HAP-1 (cell line): ENCODE measurements at regions not wholly inside any gene's neighbourhood (a gene's known extent, or its start where the extent isn't known, plus 50 kb on each side); places are given as distances from the start of the nearest gene placed in this dataset.

Experiments
- DNase-seq, 2 experiments: peaks; one replicate each; pipeline ENCODE4 v3.0.0-alpha.2; 2016 to 2020; ENCODE audit warnings: low spot score in 2 of 2
- H3K27me3 ChIP-seq: fragments of 250-450 bp; sonication (Bioruptor Pico); 2 replicates; pipeline ENCODE4 v1.5.1; 2020; ENCODE audit warnings: low read depth, mild to moderate bottlenecking, moderate library complexity
- H3K36me3 ChIP-seq: fragments of 250-450 bp; sonication (Bioruptor Pico); replicated peaks from 2 replicates; pipeline ENCODE4 v1.5.1; 2020; ENCODE audit warnings: mild to moderate bottlenecking
- H3K4me1 ChIP-seq: fragments of 250-450 bp; sonication (Bioruptor Pico); 2 replicates; pipeline ENCODE4 v1.5.1; 2020; ENCODE audit warnings: mild to moderate bottlenecking
- H3K4me3 ChIP-seq: fragments of 250-450 bp; sonication (Bioruptor Pico); 2 replicates; pipeline ENCODE4 v1.5.1; 2020; ENCODE audit warnings: mild to moderate bottlenecking, moderate library complexity
- H3K9me3 ChIP-seq: fragments of 250-450 bp; sonication (Bioruptor Pico); 2 replicates; pipeline ENCODE4 v1.5.1; 2020; ENCODE audit warnings: mild to moderate bottlenecking, moderate library complexity
- in situ Hi-C: fragments of 300-500 bp; cut with MboI; formaldehyde crosslinking; loops from 3 replicates; pipeline ENCODE4 v1.14.3; 2020; ENCODE audit warnings: low sequenced_read_pairs, inconsistent platforms, mixed read lengths

DNA sequence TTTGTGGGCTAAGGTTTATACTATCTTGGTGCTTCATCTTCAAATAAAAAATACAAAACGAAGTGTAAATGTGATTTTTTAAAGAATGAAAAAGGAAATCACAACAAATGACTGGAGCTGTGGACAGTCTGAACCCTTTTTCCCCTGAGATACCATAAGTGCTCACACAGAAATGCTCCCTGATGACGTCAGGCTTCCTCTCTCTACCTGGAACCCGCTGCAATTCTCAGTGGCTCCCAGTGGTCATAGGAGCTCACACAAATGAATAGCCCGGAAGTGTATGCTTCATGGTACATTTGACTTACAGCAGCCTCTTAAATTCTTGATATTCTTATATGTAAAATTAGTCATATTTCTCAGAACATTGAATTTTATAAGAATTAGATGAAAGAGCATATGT, 249.7 kb upstream of the GYPC start:
- Histone ChIP-seq H3K36me3 (no peaks in the 10 kb centered on the region), H3K27me3 (no peaks in the 10 kb centered on the region), H3K4me1 (no peaks in the 10 kb centered on the region), H3K9me3 (no peaks in the 10 kb centered on the region), H3K4me3 (no peak overlapping the region)
- in situ Hi-C loops, result no loop called here
- no peak for DNase-seq

DNA sequence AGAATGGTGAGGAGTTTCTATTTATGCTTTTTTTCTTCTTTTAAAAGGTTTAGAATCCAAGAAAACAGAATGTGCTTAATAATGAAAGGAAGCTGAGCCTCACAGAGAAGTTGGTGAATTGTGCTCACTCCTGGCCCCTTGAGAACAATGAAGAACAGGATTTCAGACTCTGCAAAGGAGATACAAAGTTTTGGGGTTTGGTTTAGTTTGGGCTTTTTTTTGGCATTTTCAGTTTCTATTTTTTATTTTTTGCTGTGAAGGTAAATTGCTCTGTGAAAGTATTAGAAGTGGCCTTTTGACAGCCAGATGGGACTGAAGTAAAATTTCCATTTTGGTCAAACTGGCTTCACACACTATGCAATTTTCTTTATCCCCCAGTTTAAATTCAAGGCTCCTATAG, 247.3 kb upstream of the GYPC start:
- Histone ChIP-seq H3K4me1 (no peaks in the 10 kb centered on the region), H3K9me3 (no peaks in the 10 kb centered on the region), H3K4me3 (no peak overlapping the region), H3K27me3 (no peaks in the 10 kb centered on the region), H3K36me3 (no peaks in the 10 kb centered on the region)
- DNase-seq, result no peak
- in situ Hi-C loops, result no loop called here

DNA sequence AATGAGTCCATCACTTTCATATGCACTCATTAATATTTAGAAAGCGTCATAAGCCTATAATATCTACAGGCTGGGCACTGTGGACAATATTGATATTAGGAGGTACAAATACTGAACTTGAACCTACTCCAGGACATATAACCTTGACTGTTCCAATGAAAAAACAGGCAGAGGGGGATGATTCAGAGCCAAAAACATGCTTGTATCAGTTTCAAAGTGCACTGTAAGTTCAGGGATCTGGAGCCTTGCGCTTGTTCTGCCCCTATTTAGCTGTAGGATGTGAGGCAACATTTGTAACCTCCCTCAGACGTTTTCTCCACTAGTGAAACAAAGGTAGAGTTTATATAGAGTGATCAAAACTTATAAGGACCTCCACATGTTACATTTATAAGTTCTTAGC, 246.1 kb upstream of the GYPC start:
- no peak overlapping the region for H3K4me3 ChIP-seq
- DNase-seq, result no peak
- no peaks in the 10 kb centered on the region for H3K36me3 ChIP-seq
- in situ Hi-C loops, result no loop called here
- H3K9me3 ChIP-seq, result no peaks in the 10 kb centered on the region
- no peaks in the 10 kb centered on the region for H3K27me3 ChIP-seq
- H3K4me1 ChIP-seq, result no peaks in the 10 kb centered on the region

DNA sequence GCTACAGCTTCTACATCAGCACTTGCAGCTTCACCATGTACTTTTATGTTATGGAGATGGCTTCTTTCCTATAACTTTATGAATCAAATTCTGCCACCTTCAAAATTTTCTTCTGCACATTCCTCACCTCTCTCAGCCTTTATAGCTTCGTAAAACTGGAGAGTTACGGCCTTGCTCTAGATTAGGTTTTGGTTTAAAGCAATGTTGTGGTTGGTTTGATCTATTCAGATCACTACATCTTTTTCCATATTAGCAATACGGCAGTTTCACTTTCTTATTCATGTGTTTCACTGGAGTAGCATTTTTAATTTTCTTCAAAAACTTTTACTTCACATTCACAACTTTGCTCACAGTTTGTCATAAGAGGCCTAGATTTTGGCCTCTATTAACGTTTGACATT, 242.9 kb upstream of the GYPC start:
- Histone ChIP-seq H3K4me3 (no peak overlapping the region), H3K9me3 (no peaks in the 10 kb centered on the region), H3K36me3 (no peaks in the 10 kb centered on the region), H3K4me1 (no peaks in the 10 kb centered on the region), H3K27me3 (no peaks in the 10 kb centered on the region)
- in situ Hi-C loops, result no loop called here
- DNase-seq, result no peak

DNA sequence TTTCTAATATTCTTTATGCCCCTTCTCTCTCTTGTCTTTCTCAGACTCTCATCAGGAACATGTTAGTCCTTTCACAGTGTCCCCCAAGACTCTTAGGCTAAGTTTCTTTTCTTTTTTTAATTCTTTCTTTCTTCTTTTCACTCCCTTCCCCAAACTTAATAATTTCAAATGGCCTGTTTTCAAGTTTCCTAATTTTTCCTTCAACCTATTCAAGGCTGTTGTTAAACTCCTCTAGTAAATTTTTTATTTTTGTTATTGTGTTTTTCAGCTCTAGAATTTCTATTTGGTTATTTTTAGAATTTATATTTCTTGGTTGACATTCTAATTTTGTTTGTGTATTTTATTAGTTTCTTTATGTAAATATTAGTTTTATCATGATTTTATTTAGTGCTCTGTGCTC, 236.6 kb upstream of the GYPC start:
- no peaks in the 10 kb centered on the region for H3K9me3 ChIP-seq
- DNase-seq, result no peak
- H3K4me3 ChIP-seq, result no peak overlapping the region
- no peaks in the 10 kb centered on the region for H3K27me3 ChIP-seq
- in situ Hi-C loops, result no loop called here
- H3K4me1 ChIP-seq, result no peaks in the 10 kb centered on the region
- H3K36me3 ChIP-seq, result no peaks in the 10 kb centered on the region

DNA sequence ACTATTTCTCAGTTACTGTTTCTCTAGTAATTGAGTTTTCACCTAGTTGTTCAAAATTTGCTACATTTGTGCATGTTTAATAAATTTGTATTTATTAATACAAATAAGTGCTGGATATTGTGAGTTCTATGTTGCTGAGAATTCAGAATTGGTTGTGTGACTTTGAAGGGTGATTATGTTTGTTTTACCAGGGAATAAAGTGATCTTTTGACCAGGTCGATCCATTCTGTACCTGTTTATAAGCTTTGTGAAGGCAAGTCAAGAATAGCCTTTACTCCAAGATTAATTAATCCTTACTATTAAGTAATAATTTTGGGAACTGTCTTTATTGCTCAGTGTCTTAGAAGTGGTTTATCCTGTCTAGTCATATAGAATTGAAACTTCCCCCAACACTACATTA, 230.0 kb upstream of the GYPC start:
- H3K36me3 ChIP-seq, result no peaks in the 10 kb centered on the region
- no peak for DNase-seq
- no peak overlapping the region for H3K4me3 ChIP-seq
- in situ Hi-C loops, result no loop called here
- no peaks in the 10 kb centered on the region for H3K4me1 ChIP-seq
- H3K27me3 ChIP-seq, result no peaks in the 10 kb centered on the region
- H3K9me3 ChIP-seq, result no peaks in the 10 kb centered on the region

DNA sequence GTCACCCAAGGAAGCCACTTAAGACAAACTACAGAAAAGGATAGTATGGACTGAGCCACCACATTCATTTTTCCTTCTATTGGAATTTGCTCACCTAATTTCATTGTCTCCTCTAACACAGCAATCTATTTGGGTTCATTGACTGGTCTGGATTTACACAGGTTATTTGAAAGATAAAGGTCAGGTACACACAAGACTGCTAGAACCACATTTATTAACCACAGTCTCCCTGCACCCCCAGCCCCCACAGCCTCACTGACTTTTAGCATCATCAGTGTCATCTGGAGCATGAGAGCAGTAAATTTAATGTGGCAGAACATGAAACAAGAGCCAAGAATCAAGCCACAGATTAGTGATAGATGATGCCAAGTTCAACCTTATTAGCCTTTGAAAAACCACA, 226.9 kb upstream of the GYPC start:
- in situ Hi-C loops, result no loop called here
- H3K9me3 ChIP-seq, result no peaks in the 10 kb centered on the region
- H3K4me1 ChIP-seq, result no peaks in the 10 kb centered on the region
- H3K36me3 ChIP-seq, result no peaks in the 10 kb centered on the region
- no peak overlapping the region for H3K4me3 ChIP-seq
- no peak for DNase-seq
- no peaks in the 10 kb centered on the region for H3K27me3 ChIP-seq

DNA sequence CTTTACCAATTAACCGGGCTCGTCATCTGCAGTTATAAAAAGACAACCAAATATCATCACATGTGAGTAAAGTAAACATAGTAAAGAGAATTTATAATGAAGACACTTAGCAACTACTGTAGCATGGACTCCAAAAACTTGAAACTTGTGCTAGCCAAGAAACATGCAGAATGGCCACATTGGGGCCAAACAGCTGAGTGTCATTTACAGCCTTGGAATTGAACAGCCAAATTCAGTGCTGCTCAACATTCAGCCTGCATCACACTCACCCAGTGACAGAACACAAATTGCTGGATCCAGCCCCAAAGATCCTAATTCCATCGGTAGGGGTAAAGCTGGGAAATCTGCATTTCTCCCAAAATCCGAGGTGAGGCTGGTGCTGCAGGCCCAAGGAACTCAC, 224.8 kb upstream of the GYPC start:
- in situ Hi-C loops, result no loop called here
- Histone ChIP-seq H3K36me3 (no peaks in the 10 kb centered on the region), H3K9me3 (no peaks in the 10 kb centered on the region), H3K4me3 (no peak overlapping the region), H3K4me1 (no peaks in the 10 kb centered on the region), H3K27me3 (no peaks in the 10 kb centered on the region)
- DNase-seq, result no peak

DNA sequence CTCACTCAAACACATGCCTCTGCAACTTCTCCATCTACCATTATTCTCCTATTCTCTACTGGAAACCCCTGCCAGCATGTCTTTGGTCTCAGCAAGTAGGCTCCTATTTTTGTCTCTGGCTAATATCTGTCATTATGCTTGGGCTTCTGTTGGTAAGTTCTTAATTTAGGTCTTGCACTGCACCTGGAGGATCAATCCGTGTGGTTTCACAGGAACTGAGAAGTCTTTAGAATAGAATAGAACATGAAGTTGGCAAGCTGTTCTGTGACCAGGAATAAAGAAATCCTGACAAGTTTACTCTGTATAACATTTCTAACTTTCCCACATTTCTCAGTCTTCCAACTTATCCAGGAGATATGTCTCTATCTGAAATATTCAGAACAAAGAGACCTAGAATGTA, 219.5 kb upstream of the GYPC start:
- DNase-seq, result no peak
- no peaks in the 10 kb centered on the region for H3K4me1 ChIP-seq
- in situ Hi-C loops, result no loop called here
- no peaks in the 10 kb centered on the region for H3K36me3 ChIP-seq
- H3K27me3 ChIP-seq, result no peaks in the 10 kb centered on the region
- no peak overlapping the region for H3K4me3 ChIP-seq
- H3K9me3 ChIP-seq, result no peaks in the 10 kb centered on the region

DNA sequence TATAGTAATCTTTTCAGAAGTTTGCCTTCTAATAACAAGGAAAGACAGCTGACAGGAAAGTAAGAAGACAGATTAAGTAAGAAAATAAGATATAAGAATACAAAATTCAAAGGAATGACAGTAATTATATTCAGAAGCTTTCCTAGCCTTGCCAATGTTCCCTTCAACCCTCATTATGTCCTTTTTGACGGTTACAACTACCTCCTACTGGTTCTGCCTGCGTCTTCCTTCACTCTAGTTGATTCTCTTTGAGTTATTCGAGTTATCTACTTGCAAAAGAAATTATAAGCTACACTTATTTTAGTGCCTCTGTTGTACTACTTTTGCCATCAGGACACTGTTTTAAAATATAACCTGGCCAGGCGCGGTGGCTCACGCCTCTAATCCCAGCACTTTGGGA, 218.9 kb upstream of the GYPC start:
- Histone ChIP-seq H3K4me1 (no peaks in the 10 kb centered on the region), H3K27me3 (no peaks in the 10 kb centered on the region)
- in situ Hi-C loops, result no loop called here

DNA sequence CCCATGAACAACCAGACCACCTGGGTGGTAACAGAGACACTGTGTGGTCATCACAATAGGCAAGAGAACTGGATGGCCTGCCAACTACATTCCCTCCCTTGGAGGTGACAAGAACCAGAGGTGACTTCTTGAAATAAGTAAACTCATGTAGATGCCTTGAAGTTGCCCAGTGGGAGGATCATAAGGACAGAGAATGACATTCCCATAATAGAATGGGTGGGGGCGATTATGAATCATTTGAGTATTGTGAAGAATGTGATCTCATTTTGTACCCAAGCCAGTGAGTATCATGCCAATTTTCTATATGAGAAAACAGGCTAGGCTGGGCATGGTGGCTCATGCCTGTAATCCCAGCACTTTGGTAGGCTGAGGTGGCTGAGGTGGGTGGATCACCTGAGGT, 211.4 kb upstream of the GYPC start:
- no peak overlapping the region for H3K4me3 ChIP-seq
- no peak for DNase-seq
- H3K4me1 ChIP-seq, result no peaks in the 10 kb centered on the region
- H3K27me3 ChIP-seq, result no peaks in the 10 kb centered on the region
- no peaks in the 10 kb centered on the region for H3K36me3 ChIP-seq
- in situ Hi-C loops, result no loop called here
- H3K9me3 ChIP-seq, result no peaks in the 10 kb centered on the region

More for the DNA sequence above, 218.9 kb upstream of the GYPC start:
- H3K4me3 ChIP-seq, result no peak overlapping the region
- H3K36me3 ChIP-seq, result no peaks in the 10 kb centered on the region
- no peak for DNase-seq
- no peaks in the 10 kb centered on the region for H3K9me3 ChIP-seq

DNA sequence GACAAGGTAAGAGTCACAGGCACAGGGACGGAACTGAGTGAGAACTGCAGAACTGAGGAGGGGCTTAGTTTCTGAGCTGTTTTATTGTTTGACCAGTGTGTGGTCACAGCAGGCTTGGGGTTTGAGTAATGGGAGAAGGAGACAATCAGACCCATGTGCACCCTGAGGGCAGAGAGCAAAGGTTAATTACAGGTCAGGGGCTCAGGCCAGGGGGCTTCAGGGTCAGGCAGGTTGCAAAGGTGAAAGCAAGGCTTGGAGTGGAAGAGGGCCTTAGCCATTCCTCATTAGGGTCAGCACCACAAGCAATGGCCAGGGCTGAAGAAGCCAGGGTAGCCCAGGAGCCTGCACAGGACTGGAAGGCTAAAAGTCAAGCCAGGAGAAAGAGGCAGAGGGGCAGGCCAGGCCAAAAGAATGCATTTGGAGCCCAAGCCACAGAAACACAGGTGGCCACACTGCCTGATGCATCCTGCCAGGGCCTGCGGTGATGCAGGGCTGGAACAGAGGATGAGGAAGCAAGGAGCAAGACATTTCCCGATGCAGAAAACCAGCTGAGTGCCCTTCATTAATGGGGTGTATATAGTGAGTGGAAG, 209.8 kb upstream of the GYPC start:
- H3K4me3 ChIP-seq, result no peak overlapping the region
- no peaks in the 10 kb centered on the region for H3K9me3 ChIP-seq
- H3K27me3 ChIP-seq, result no peaks in the 10 kb centered on the region
- no peak for DNase-seq
- H3K4me1 ChIP-seq, result no peaks in the 10 kb centered on the region
- no peaks in the 10 kb centered on the region for H3K36me3 ChIP-seq
- in situ Hi-C loops, result no loop called here

DNA sequence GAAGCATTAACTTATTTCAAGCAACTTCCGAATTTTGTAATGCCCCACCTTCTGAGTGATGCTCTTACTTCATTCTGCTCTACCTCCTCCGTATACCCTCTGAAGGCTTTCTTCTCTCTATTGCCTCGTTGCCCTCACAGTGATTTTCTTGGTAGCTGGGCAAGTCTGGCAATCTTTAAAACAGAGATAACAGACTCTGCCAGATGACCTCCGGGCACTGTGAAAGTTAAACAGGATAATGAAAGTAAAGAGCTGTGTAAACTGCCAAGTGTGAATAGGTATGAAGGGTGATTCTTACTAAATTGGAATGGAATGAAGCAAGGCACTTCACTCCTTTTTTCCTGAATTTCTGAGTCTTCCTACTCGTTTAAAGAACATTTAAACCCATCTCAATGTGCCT, 207.3 kb upstream of the GYPC start:
- in situ Hi-C loops, result no loop called here
- Histone ChIP-seq H3K9me3 (no peaks in the 10 kb centered on the region), H3K36me3 (no peaks in the 10 kb centered on the region), H3K4me1 (no peaks in the 10 kb centered on the region), H3K27me3 (no peaks in the 10 kb centered on the region), H3K4me3 (no peak overlapping the region)
- no peak for DNase-seq

DNA sequence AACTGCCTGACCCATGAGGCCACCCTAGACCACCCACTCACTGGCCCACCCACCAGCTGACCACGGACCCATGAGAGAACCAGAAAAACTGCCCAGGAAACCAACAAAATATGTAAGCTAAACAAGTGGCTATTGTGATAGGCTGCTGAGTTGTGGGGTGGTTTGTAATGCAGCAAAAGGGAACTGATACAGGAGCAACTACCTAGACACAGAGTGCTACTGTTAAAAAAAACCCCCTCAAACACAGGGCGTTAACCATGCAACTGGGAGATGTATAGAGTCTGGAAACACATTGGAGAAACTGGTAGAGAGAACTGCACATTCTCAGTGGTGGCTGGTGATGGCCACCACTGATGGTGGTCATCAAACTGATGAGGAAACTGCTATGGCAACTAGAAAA, 206.3 kb upstream of the GYPC start:
- Histone ChIP-seq H3K36me3 (no peaks in the 10 kb centered on the region), H3K4me1 (no peaks in the 10 kb centered on the region), H3K4me3 (no peak overlapping the region), H3K27me3 (no peaks in the 10 kb centered on the region), H3K9me3 (no peaks in the 10 kb centered on the region)
- in situ Hi-C loops, result no loop called here
- no peak for DNase-seq

DNA sequence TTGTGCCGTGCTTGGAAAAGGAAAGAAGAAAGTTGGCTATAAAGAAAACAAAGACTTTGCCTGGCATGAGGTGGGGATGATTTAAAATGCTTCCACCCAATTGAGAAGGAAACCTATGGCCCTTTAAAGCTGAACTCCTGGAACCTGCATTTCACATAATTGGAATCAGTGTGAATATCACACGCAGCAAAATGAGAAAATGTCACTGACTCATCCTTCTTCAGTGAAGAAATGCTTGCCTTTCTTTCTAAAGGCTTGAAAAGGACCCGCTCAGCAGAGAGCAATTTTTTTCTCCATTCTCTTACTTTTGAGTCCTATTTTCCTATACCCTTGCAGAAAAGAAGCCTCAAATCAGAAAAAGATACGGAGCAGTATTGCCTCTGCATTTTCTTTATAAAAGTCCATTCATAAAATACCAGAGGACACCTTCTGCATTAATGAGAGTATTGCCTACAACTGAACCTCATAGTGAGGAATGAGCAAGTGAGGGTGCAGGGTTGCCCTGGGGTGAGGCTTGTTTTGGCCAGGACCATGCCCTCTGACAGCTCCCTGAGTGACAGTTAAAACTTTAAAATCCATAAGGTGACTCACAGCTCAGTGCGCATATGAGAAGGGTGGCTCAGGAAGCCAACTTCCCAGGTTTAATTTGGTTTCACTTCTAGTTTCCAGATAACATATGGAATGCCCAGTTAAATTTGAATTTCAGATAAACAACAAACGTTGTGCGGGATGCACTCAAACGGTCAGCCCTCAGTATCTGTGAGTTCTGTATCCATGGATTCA, 191.9 kb upstream of the GYPC start:
- no peak for DNase-seq
- H3K4me3 ChIP-seq, result no peak overlapping the region
- no peaks in the 10 kb centered on the region for H3K4me1 ChIP-seq
- no peaks in the 10 kb centered on the region for H3K36me3 ChIP-seq
- no peaks in the 10 kb centered on the region for H3K27me3 ChIP-seq
- H3K9me3 ChIP-seq, result no peaks in the 10 kb centered on the region
- in situ Hi-C loops, result no loop called here
